A549 (cell line): ENCODE measurements at regions not wholly inside any gene's neighbourhood (a gene's known extent, or its start where the extent isn't known, plus 50 kb on each side); places are given as distances from the start of the nearest gene placed in this dataset.

Experiments
- CTCF ChIP-seq: fragments of >200 bp; sonication (Bioruptor Twin); formaldehyde crosslinking; IDR thresholded peaks from 3 replicates; pipeline ENCODE4 v1.5.1; 2016
- TF ChIP-seq, protein P1 (sequence below): IDR thresholded peaks from 2 replicates; pipeline ENCODE4 v1.6.1; 2012

GRCh38 chr7:1352656-1353271, 106.5 kb downstream of the MICALL2 start:
- TF ChIP-seq CTCF: no peak
- TF ChIP-seq, protein P1, sequence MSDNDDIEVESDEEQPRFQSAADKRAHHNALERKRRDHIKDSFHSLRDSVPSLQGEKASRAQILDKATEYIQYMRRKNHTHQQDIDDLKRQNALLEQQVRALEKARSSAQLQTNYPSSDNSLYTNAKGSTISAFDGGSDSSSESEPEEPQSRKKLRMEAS: no peak
